Anterior cingulate cortex (tissue), 58 donors: ENCODE measurements at regions not wholly inside any gene's neighbourhood (a gene's known extent, or its start where the extent isn't known, plus 50 kb on each side); places are given as distances from the start of the nearest gene placed in this dataset.
A peak's percentile ranks its signal among the peaks of the same experiment; 100 is the strongest.

Experiments used
- DNase-seq, 58 donors: peaks; one replicate each; lab custom pipeline; 2025; lab: John Stamatoyannopoulos, UW

GRCh38 chr5:3249401-3249800 is 346.2 kb upstream of the IRX1 start:
- no peak for DNase-seq

GRCh38 chr5:3237276-3237868 is 358.3 kb upstream of the IRX1 start:
- DNase-seq = no peak

GRCh38 chr5:3234566-3234965 is 361.1 kb upstream of the IRX1 start:
- no peak for DNase-seq

- no peak for DNase-seq
Observed at GRCh38 chr5:3230941-3231340, 364.7 kb upstream of the IRX1 start.

- no peak for DNase-seq
Observed at GRCh38 chr5:3230254-3230653, 365.4 kb upstream of the IRX1 start.

GRCh38 chr5:3226196-3226920 is 369.3 kb upstream of the IRX1 start:
- peak in 30 of 58 donors; percentile 4 to 68 (median 26) for DNase-seq

GRCh38 chr5:3225201-3225960 is 370.3 kb upstream of the IRX1 start:
- DNase-seq = no peak

- DNase-seq = no peak
Observed at GRCh38 chr5:3222924-3223323, 372.7 kb upstream of the IRX1 start.

GRCh38 chr5:3221432-3221831 is 374.2 kb upstream of the IRX1 start:
- no peak for DNase-seq

- DNase-seq = no peak
Observed at GRCh38 chr5:3220638-3221288, 374.9 kb upstream of the IRX1 start.

- no peak for DNase-seq
Observed at GRCh38 chr5:3220201-3220600, 375.4 kb upstream of the IRX1 start.

GRCh38 chr5:3218916-3219650 is 376.5 kb upstream of the IRX1 start:
- DNase-seq = no peak

GRCh38 chr5:3217771-3218495 is 377.7 kb upstream of the IRX1 start:
- DNase-seq = no peak

GRCh38 chr5:3217114-3217513 is 378.5 kb upstream of the IRX1 start:
- no peak for DNase-seq

GRCh38 chr5:3216386-3216785 is 379.2 kb upstream of the IRX1 start:
- DNase-seq = no peak

GRCh38 chr5:3214838-3215374 is 380.7 kb upstream of the IRX1 start:
- DNase-seq = no peak

- DNase-seq = no peak
Observed at GRCh38 chr5:3214396-3214795, 381.2 kb upstream of the IRX1 start.

- no peak for DNase-seq
Observed at GRCh38 chr5:3212869-3213268, 382.8 kb upstream of the IRX1 start.

GRCh38 chr5:3210531-3210930 is 385.1 kb upstream of the IRX1 start:
- no peak for DNase-seq

- DNase-seq = no peak
Observed at GRCh38 chr5:3209918-3210317, 385.7 kb upstream of the IRX1 start.
